Retinal pigment epithelial cell (primary cell): ENCODE measurements at regions not wholly inside any gene's neighbourhood (a gene's known extent, or its start where the extent isn't known, plus 50 kb on each side); places are given as distances from the start of the nearest gene placed in this dataset.

Experiments
- DNase-seq: peaks from one replicate; pipeline ENCODE4 v3.0.0-alpha.2; 2010; ENCODE audit warnings: low read depth
- H3K4me3 ChIP-seq: 2 replicates; pipeline ENCODE4 v1.5.1; 2011; ENCODE audit warnings: mild to moderate bottlenecking, low read length, control low read depth, moderate library complexity
- CTCF ChIP-seq: conservative IDR thresholded peaks from 2 replicates; pipeline ENCODE4 v1.5.1; 2011; ENCODE audit warnings: low read depth, low read length, control low read depth, inconsistent platforms

GRCh38 chr2:4024605-4025004, 321.2 kb downstream of the DCDC2C start:
- TF ChIP-seq CTCF, result no peak
- no peak overlapping the region for H3K4me3 ChIP-seq
- no peak for DNase-seq

- H3K4me3 ChIP-seq, result no peak overlapping the region
- TF ChIP-seq CTCF, result no peak
- no peak for DNase-seq
Measured at GRCh38 chr2:4029081-4029480, 325.7 kb downstream of the DCDC2C start.

GRCh38 chr2:4039896-4040295, 336.5 kb downstream of the DCDC2C start:
- H3K4me3 ChIP-seq, result no peak overlapping the region
- DNase-seq, result no peak
- TF ChIP-seq CTCF, result no peak

- H3K4me3 ChIP-seq, result no peak overlapping the region
- no peak for TF ChIP-seq CTCF
- DNase-seq, result no peak
Measured at GRCh38 chr2:4047961-4048891, 344.9 kb downstream of the DCDC2C start.

- no peak for TF ChIP-seq CTCF
- H3K4me3 ChIP-seq, result no peak overlapping the region
- DNase-seq, result no peak
Measured at GRCh38 chr2:4049463-4049862, 346.1 kb downstream of the DCDC2C start.

GRCh38 chr2:4053769-4054493, 350.6 kb downstream of the DCDC2C start:
- H3K4me3 ChIP-seq, result no peak overlapping the region
- no peak for TF ChIP-seq CTCF
- DNase-seq, result no peak
